ENCODE measurements at regions not wholly inside any gene's neighbourhood (a gene's known extent, or its start where the extent isn't known, plus 50 kb on each side); places are given as distances from the start of the nearest gene placed in this dataset.

GRCh38 chr3:5543047-5543446 is 355.5 kb downstream of the EDEM1 start:
- Mint-ChIP-seq H3K9me3 (peaks cover 4 to 34% (median 21%) of the 10 kb centered on the region in 7 donors), H3K4me1 (no peaks in the 10 kb centered on the region), H3K36me3 (no peaks in the 10 kb centered on the region), H3K27ac (no peak overlapping the region), H3K4me3 (no peak overlapping the region), H3K27me3 (ENCODE audit: low read depth in 3 of 3) (peaks cover 0 to 1% (median 0%) of the 10 kb centered on the region in 3 donors)
- intact Hi-C loops (cut with micrococcal nuclease): no loop called here
- H3K4me2 ChIP-seq (replicated peaks; ENCODE audit: extremely low read depth, low read length, poor library complexity, severe bottlenecking): no peak overlapping the region
- H3K9me3 ChIP-seq (replicated peaks in 1 of 2; ENCODE audit: control insufficient read depth in 1 of 2, insufficient read depth in 1 of 2, low read length in 2 of 2): peaks cover 11 to 18% of the 10 kb centered on the region in 2 donors
- no peaks in the 10 kb centered on the region for H3K79me2 ChIP-seq (ENCODE audit: insufficient read depth, low read length)
- no peak overlapping the region for H3K9ac ChIP-seq (ENCODE audit: insufficient read depth, low read length, poor library complexity, severe bottlenecking)
- no peak overlapping the region for H3K4me3 ChIP-seq (replicated peaks in 1 of 3; ENCODE audit: low read depth in 2 of 3, low read length in 3 of 3)
- no peaks in the 10 kb centered on the region for H3K27me3 ChIP-seq (ENCODE audit: control insufficient read depth in 2 of 2, insufficient read depth in 2 of 2, low read length in 2 of 2)
- H3K27ac ChIP-seq (ENCODE audit: low read depth in 1 of 2, low read length in 2 of 2): no peak overlapping the region
- no peak for DNase-seq
- no CpG with 5 or more reads among the region's 1 CpG for WGBS (ENCODE audit: insufficient coverage)
- H2AFZ ChIP-seq (ENCODE audit: insufficient read depth, low read depth, low read length, poor library complexity, severe bottlenecking): no peak overlapping the region
- H4K20me1 ChIP-seq (ENCODE audit: insufficient read depth, low read length): no peaks in the 10 kb centered on the region
- TF ChIP-seq, protein P1, sequence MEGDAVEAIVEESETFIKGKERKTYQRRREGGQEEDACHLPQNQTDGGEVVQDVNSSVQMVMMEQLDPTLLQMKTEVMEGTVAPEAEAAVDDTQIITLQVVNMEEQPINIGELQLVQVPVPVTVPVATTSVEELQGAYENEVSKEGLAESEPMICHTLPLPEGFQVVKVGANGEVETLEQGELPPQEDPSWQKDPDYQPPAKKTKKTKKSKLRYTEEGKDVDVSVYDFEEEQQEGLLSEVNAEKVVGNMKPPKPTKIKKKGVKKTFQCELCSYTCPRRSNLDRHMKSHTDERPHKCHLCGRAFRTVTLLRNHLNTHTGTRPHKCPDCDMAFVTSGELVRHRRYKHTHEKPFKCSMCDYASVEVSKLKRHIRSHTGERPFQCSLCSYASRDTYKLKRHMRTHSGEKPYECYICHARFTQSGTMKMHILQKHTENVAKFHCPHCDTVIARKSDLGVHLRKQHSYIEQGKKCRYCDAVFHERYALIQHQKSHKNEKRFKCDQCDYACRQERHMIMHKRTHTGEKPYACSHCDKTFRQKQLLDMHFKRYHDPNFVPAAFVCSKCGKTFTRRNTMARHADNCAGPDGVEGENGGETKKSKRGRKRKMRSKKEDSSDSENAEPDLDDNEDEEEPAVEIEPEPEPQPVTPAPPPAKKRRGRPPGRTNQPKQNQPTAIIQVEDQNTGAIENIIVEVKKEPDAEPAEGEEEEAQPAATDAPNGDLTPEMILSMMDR (IDR thresholded peaks at IDR 0.05): no peak
- no peaks in the 10 kb centered on the region for H3K4me1 ChIP-seq (ENCODE audit: control insufficient read depth in 1 of 2, insufficient read depth in 2 of 2, low read length in 2 of 2)
- H3K36me3 ChIP-seq (replicated peaks in 1 of 2; ENCODE audit: control insufficient read depth in 1 of 2, insufficient read depth in 2 of 2, low read length in 2 of 2): no peaks in the 10 kb centered on the region

DNA sequence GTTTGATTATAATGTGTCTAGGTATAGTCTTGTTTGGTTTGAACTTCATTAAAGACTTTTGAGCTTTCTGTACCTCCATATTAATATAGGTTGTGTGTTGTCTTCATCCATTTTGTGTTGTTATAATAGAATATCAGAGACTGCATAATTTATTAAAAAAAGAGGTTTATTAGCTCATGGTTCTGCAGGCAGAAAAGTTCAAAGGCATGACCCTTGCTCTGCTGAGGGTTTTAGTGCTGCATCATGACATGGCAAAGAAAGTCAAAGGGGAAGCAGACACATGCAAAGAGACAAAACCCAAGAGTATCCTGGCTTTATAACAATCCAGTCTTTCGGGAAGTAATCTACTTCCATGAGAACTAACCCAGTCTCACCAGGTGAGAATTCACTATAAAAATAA is 358.2 kb downstream of the EDEM1 start:
- no peak overlapping the region for H3K27ac Mint-ChIP-seq
- H3K27me3 ChIP-seq (ENCODE audit: control insufficient read depth in 2 of 2, insufficient read depth in 2 of 2, low read length in 2 of 2): no peaks in the 10 kb centered on the region
- H3K36me3 Mint-ChIP-seq: no peaks in the 10 kb centered on the region
- TF ChIP-seq, protein P1 (IDR thresholded peaks at IDR 0.05): no peak
- intact Hi-C loops (cut with micrococcal nuclease): no loop called here
- no peak overlapping the region for H3K4me3 ChIP-seq (replicated peaks in 1 of 3; ENCODE audit: low read depth in 2 of 3, low read length in 3 of 3)
- H2AFZ ChIP-seq (ENCODE audit: insufficient read depth, low read depth, low read length, poor library complexity, severe bottlenecking): no peak overlapping the region
- H3K36me3 ChIP-seq (replicated peaks in 1 of 2; ENCODE audit: control insufficient read depth in 1 of 2, insufficient read depth in 2 of 2, low read length in 2 of 2): no peaks in the 10 kb centered on the region
- H3K9ac ChIP-seq (ENCODE audit: insufficient read depth, low read length, poor library complexity, severe bottlenecking): no peak overlapping the region
- no peak overlapping the region for H3K4me3 Mint-ChIP-seq
- no peaks in the 10 kb centered on the region for H3K4me1 ChIP-seq (ENCODE audit: control insufficient read depth in 1 of 2, insufficient read depth in 2 of 2, low read length in 2 of 2)
- no peaks in the 10 kb centered on the region for H3K79me2 ChIP-seq (ENCODE audit: insufficient read depth, low read length)
- H3K9me3 Mint-ChIP-seq: peaks cover 8 to 26% (median 21%) of the 10 kb centered on the region in 7 donors
- no peaks in the 10 kb centered on the region for H3K27me3 Mint-ChIP-seq (ENCODE audit: low read depth in 3 of 3)
- no peak overlapping the region for H3K27ac ChIP-seq (ENCODE audit: low read depth in 1 of 2, low read length in 2 of 2)
- no peaks in the 10 kb centered on the region for H3K4me1 Mint-ChIP-seq
- 86% methylated on average over 1 of the region's 1 CpG for WGBS (ENCODE audit: insufficient coverage)
- H4K20me1 ChIP-seq (ENCODE audit: insufficient read depth, low read length): no peaks in the 10 kb centered on the region
- H3K4me2 ChIP-seq (replicated peaks; ENCODE audit: extremely low read depth, low read length, poor library complexity, severe bottlenecking): no peak overlapping the region
- peaks cover 14 to 16% of the 10 kb centered on the region in 2 donors for H3K9me3 ChIP-seq (replicated peaks in 1 of 2; ENCODE audit: control insufficient read depth in 1 of 2, insufficient read depth in 1 of 2, low read length in 2 of 2)
- no peak for DNase-seq
